GM23338 (cell line): ENCODE measurements at regions not wholly inside any gene's neighbourhood (a gene's known extent, or its start where the extent isn't known, plus 50 kb on each side); places are given as distances from the start of the nearest gene placed in this dataset.

ENCODE experiments used
- ATAC-seq: fragments of 200-7000 bp; cut with Tn5 transposase; 3 replicates; pipeline ENCODE4 v1.9.1; 2020
- DNase-seq: peaks from one replicate; pipeline ENCODE4 v3.0.0-alpha.2; 2015; ENCODE audit warnings: low spot score
- H2AFZ ChIP-seq: fragments of 200-600 bp; sonication (generic); 2 replicates; pipeline ENCODE4 v1.8.0; 2016; ENCODE audit warnings: antibody characterized with exemption, mild to moderate bottlenecking, moderate library complexity
- H3F3A ChIP-seq: fragments of 200-600 bp; sonication (generic); replicated peaks from 2 replicates; pipeline ENCODE4 v1.8.0; 2017; ENCODE audit warnings: antibody characterized with exemption, mixed run types, low read depth
- H3K27ac ChIP-seq: fragments of 200-600 bp; sonication (generic); 2 replicates; pipeline ENCODE4 v1.6.1; 2016; ENCODE audit warnings: low read depth
- H3K27me3 ChIP-seq: fragments of 200-600 bp; sonication (generic); 2 replicates; pipeline ENCODE4 v1.8.0; 2016; ENCODE audit warnings: mild to moderate bottlenecking, mixed run types, moderate library complexity; ENCODE audit not compliant: insufficient read depth
- H3K36me3 ChIP-seq: fragments of 200-600 bp; sonication (generic); 2 replicates; pipeline ENCODE4 v1.8.0; 2016; ENCODE audit warnings: mild to moderate bottlenecking; ENCODE audit not compliant: insufficient read depth
- H3K4me1 ChIP-seq: fragments of 200-600 bp; sonication (generic); 2 replicates; pipeline ENCODE4 v1.8.0; 2016; ENCODE audit warnings: mild to moderate bottlenecking, moderate library complexity; ENCODE audit not compliant: insufficient read depth
- H3K4me2 ChIP-seq: fragments of 200-600 bp; sonication (generic); 2 replicates; pipeline ENCODE4 v1.7.1; 2017; ENCODE audit warnings: mixed run types
- H3K4me3 ChIP-seq: fragments of 200-600 bp; sonication (generic); 2 replicates; pipeline ENCODE4 v1.6.1; 2016; ENCODE audit warnings: mixed run types
- H3K79me2 ChIP-seq: fragments of 200-600 bp; sonication (generic); replicated peaks from 2 replicates; pipeline ENCODE4 v1.8.0; 2017; ENCODE audit warnings: mild to moderate bottlenecking; ENCODE audit not compliant: insufficient read depth
- H3K9me2 ChIP-seq: fragments of 200-600 bp; sonication (generic); 2 replicates; pipeline ENCODE4 v1.8.0; 2017; ENCODE audit not compliant: insufficient read depth
- H4K20me1 ChIP-seq: fragments of 200-600 bp; sonication (generic); replicated peaks from 2 replicates; pipeline ENCODE4 v1.8.0; 2017; ENCODE audit warnings: mild to moderate bottlenecking; ENCODE audit not compliant: insufficient read depth
- H3K27ac Mint-ChIP-seq: 2 replicates; pipeline ENCODE4 v1.8.0; 2020; ENCODE audit warnings: inconsistent platforms, mild to moderate bottlenecking, moderate library complexity, mixed read lengths
- H3K27me3 Mint-ChIP-seq: 3 replicates; pipeline ENCODE4 v1.8.0; 2022; ENCODE audit warnings: low read depth, mild to moderate bottlenecking, moderate library complexity, mixed read lengths, inconsistent platforms; ENCODE audit not compliant: insufficient read depth, poor library complexity
- H3K36me3 Mint-ChIP-seq: 3 replicates; pipeline ENCODE4 v1.8.0; 2021; ENCODE audit warnings: low read depth, mild to moderate bottlenecking, inconsistent platforms, moderate library complexity, mixed read lengths
- H3K4me1 Mint-ChIP-seq: 3 replicates; pipeline ENCODE4 v1.8.0; 2020; ENCODE audit warnings: mild to moderate bottlenecking, inconsistent platforms, mixed read lengths
- H3K4me3 Mint-ChIP-seq: 3 replicates; pipeline ENCODE4 v1.8.0; 2021; ENCODE audit warnings: moderate library complexity, mild to moderate bottlenecking, inconsistent platforms, mixed read lengths
- H3K9me3 Mint-ChIP-seq: 3 replicates; pipeline ENCODE4 v1.8.0; 2020; ENCODE audit warnings: moderate library complexity, mild to moderate bottlenecking, inconsistent platforms, mixed read lengths
- CREB1 ChIP-seq: fragments of 250-450 bp; sonication (Bioruptor Pico); IDR thresholded peaks from 2 replicates; pipeline ENCODE4 v1.5.0; 2020; ENCODE audit warnings: low read depth, mild to moderate bottlenecking, moderate library complexity
- EZH2 ChIP-seq: fragments of 200-600 bp; sonication (generic); IDR thresholded peaks from one replicate; pipeline ENCODE4 v1.8.0; 2017; ENCODE audit warnings: antibody characterized with exemption, mild to moderate bottlenecking, low read depth; ENCODE audit not compliant: unreplicated experiment
- EZH2phosphoT487 ChIP-seq: fragments of 200-600 bp; sonication (generic); IDR thresholded peaks from one replicate; pipeline ENCODE4 v1.8.1; 2018; ENCODE audit warnings: antibody characterized with exemption; ENCODE audit not compliant: unreplicated experiment
- JUNB ChIP-seq: IDR thresholded peaks from one replicate; pipeline ENCODE4 v1.6.1; 2016; ENCODE audit warnings: antibody characterized with exemption; ENCODE audit not compliant: unreplicated experiment
- NANOG ChIP-seq: IDR thresholded peaks from 2 replicates; pipeline ENCODE4 v1.6.1; 2016; ENCODE audit warnings: antibody characterized with exemption, borderline replicate concordance
- POLR2AphosphoS5 ChIP-seq: IDR thresholded peaks from 2 replicates; pipeline ENCODE4 v1.6.1; 2016; ENCODE audit warnings: antibody characterized with exemption, low read depth
- STAT1 ChIP-seq: IDR thresholded peaks from one replicate; pipeline ENCODE4 v1.6.1; 2016; ENCODE audit warnings: antibody characterized with exemption; ENCODE audit not compliant: unreplicated experiment
- ZNF114 ChIP-seq: fragments of 250-450 bp; sonication (Bioruptor Pico); IDR thresholded peaks from 2 replicates; pipeline ENCODE4 v1.5.0; 2020; ENCODE audit warnings: mild to moderate bottlenecking, moderate library complexity
- ZNF331 ChIP-seq: fragments of 250-450 bp; sonication (Bioruptor Pico); IDR thresholded peaks from 2 replicates; pipeline ENCODE4 v1.5.0; 2020; ENCODE audit warnings: low read depth, mild to moderate bottlenecking, moderate library complexity
- TF ChIP-seq, protein P1 (sequence below): IDR thresholded peaks from 2 replicates; pipeline ENCODE4 v1.6.1; 2016; ENCODE audit warnings: antibody characterized with exemption
- TF ChIP-seq, protein P2 (sequence below): IDR thresholded peaks from one replicate; pipeline ENCODE4 v1.6.1; 2018; ENCODE audit warnings: antibody characterized with exemption; ENCODE audit not compliant: unreplicated experiment
- TF ChIP-seq, protein P3 (sequence below): fragments of 250-450 bp; sonication (Bioruptor Pico); IDR thresholded peaks from 2 replicates; pipeline ENCODE4 v1.5.0; 2020; ENCODE audit warnings: mild to moderate bottlenecking, moderate library complexity
- TF ChIP-seq, protein P4 (sequence below), 2 experiments: fragments of 200-600 bp in 1 of 2; sonication (generic) in 1 of 2; conservative IDR thresholded peaks; 2 replicates each; pipeline versions ENCODE4 v1.5.1 to v1.6.1; 2016 to 2017; ENCODE audit warnings: antibody characterized with exemption in 2 of 2, low read depth in 2 of 2, mild to moderate bottlenecking in 2 of 2, moderate library complexity in 1 of 2

DNA sequence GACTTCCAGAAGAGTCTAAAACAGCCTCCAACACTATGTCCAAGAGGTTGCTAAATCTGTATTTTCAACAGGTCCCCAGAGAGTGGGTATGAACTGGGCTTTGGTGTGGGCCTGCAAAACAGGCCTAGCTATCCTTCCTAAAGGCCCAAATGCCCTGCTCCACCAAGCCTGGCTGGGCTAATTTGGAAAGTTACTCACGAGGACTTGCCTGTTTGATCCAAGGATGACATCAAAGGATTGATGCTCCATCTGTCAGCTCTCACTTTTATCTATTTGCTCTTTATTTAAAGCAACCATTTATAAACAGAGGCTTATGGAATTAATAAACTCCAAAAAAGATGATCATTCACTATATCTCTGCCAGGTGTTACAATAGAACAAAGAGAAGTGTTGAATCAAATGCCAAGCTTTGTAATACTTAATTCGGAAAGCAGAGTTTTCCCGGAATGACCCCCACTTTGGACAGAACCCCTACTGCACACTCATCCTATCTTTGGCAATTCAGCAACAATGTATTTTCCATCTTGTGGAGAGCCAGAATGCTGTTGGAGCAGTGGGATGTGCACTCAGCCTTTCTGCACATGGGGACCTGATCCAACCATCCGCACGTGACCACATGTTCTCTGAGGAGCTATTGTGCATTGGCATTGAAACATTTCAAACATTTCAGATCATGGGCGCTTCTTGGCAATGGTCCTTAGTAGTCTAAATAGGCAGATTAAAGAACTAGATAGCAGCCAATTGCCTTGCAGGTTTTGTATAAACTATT lies 163.3 kb upstream of the THBS1 start:
- no peaks in the 10 kb centered on the region for H4K20me1 ChIP-seq
- no peak overlapping the region for H3K4me3 Mint-ChIP-seq
- no peak overlapping the region for H3K4me3 ChIP-seq
- peaks cover 16% of the 10 kb centered on the region; the same call in 2 of the 3 replicates for H3K9me3 Mint-ChIP-seq
- H3K27ac ChIP-seq: no peak overlapping the region
- H3K4me1 ChIP-seq: peaks cover 6% of the 10 kb centered on the region; the same call in 1 of the 2 replicates
- no peaks in the 10 kb centered on the region for H3F3A ChIP-seq
- no peaks in the 10 kb centered on the region for H3K27me3 ChIP-seq
- TF ChIP-seq, protein P1, sequence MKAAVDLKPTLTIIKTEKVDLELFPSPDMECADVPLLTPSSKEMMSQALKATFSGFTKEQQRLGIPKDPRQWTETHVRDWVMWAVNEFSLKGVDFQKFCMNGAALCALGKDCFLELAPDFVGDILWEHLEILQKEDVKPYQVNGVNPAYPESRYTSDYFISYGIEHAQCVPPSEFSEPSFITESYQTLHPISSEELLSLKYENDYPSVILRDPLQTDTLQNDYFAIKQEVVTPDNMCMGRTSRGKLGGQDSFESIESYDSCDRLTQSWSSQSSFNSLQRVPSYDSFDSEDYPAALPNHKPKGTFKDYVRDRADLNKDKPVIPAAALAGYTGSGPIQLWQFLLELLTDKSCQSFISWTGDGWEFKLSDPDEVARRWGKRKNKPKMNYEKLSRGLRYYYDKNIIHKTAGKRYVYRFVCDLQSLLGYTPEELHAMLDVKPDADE: no peak
- TF ChIP-seq CREB1: no peak
- no peak for TF ChIP-seq POLR2AphosphoS5
- TF ChIP-seq, protein P2, sequence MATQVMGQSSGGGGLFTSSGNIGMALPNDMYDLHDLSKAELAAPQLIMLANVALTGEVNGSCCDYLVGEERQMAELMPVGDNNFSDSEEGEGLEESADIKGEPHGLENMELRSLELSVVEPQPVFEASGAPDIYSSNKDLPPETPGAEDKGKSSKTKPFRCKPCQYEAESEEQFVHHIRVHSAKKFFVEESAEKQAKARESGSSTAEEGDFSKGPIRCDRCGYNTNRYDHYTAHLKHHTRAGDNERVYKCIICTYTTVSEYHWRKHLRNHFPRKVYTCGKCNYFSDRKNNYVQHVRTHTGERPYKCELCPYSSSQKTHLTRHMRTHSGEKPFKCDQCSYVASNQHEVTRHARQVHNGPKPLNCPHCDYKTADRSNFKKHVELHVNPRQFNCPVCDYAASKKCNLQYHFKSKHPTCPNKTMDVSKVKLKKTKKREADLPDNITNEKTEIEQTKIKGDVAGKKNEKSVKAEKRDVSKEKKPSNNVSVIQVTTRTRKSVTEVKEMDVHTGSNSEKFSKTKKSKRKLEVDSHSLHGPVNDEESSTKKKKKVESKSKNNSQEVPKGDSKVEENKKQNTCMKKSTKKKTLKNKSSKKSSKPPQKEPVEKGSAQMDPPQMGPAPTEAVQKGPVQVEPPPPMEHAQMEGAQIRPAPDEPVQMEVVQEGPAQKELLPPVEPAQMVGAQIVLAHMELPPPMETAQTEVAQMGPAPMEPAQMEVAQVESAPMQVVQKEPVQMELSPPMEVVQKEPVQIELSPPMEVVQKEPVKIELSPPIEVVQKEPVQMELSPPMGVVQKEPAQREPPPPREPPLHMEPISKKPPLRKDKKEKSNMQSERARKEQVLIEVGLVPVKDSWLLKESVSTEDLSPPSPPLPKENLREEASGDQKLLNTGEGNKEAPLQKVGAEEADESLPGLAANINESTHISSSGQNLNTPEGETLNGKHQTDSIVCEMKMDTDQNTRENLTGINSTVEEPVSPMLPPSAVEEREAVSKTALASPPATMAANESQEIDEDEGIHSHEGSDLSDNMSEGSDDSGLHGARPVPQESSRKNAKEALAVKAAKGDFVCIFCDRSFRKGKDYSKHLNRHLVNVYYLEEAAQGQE: no peak
- no peak for TF ChIP-seq JUNB
- TF ChIP-seq, protein P3, sequence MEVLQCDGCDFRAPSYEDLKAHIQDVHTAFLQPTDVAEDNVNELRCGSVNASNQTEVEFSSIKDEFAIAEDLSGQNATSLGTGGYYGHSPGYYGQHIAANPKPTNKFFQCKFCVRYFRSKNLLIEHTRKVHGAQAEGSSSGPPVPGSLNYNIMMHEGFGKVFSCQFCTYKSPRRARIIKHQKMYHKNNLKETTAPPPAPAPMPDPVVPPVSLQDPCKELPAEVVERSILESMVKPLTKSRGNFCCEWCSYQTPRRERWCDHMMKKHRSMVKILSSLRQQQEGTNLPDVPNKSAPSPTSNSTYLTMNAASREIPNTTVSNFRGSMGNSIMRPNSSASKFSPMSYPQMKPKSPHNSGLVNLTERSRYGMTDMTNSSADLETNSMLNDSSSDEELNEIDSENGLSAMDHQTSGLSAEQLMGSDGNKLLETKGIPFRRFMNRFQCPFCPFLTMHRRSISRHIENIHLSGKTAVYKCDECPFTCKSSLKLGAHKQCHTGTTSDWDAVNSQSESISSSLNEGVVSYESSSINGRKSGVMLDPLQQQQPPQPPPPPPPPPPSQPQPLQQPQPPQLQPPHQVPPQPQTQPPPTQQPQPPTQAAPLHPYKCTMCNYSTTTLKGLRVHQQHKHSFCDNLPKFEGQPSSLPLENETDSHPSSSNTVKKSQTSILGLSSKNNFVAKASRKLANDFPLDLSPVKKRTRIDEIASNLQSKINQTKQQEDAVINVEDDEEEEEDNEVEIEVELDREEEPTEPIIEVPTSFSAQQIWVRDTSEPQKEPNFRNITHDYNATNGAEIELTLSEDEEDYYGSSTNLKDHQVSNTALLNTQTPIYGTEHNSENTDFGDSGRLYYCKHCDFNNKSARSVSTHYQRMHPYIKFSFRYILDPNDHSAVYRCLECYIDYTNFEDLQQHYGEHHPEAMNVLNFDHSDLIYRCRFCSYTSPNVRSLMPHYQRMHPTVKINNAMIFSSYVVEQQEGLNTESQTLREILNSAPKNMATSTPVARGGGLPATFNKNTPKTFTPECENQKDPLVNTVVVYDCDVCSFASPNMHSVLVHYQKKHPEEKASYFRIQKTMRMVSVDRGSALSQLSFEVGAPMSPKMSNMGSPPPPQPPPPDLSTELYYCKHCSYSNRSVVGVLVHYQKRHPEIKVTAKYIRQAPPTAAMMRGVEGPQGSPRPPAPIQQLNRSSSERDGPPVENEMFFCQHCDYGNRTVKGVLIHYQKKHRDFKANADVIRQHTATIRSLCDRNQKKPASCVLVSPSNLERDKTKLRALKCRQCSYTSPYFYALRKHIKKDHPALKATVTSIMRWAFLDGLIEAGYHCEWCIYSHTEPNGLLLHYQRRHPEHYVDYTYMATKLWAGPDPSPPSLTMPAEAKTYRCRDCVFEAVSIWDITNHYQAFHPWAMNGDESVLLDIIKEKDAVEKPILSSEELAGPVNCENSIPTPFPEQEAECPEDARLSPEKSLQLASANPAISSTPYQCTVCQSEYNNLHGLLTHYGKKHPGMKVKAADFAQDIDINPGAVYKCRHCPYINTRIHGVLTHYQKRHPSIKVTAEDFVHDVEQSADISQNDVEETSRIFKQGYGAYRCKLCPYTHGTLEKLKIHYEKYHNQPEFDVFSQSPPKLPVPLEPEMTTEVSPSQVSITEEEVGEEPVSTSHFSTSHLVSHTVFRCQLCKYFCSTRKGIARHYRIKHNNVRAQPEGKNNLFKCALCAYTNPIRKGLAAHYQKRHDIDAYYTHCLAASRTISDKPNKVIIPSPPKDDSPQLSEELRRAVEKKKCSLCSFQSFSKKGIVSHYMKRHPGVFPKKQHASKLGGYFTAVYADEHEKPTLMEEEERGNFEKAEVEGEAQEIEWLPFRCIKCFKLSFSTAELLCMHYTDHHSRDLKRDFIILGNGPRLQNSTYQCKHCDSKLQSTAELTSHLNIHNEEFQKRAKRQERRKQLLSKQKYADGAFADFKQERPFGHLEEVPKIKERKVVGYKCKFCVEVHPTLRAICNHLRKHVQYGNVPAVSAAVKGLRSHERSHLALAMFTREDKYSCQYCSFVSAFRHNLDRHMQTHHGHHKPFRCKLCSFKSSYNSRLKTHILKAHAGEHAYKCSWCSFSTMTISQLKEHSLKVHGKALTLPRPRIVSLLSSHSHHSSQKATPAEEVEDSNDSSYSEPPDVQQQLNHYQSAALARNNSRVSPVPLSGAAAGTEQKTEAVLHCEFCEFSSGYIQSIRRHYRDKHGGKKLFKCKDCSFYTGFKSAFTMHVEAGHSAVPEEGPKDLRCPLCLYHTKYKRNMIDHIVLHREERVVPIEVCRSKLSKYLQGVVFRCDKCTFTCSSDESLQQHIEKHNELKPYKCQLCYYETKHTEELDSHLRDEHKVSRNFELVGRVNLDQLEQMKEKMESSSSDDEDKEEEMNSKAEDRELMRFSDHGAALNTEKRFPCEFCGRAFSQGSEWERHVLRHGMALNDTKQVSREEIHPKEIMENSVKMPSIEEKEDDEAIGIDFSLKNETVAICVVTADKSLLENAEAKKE (CRISPR knock-in tag): no peak
- no peak for TF ChIP-seq EZH2phosphoT487
- no peak for TF ChIP-seq STAT1
- TF ChIP-seq, protein P4, sequence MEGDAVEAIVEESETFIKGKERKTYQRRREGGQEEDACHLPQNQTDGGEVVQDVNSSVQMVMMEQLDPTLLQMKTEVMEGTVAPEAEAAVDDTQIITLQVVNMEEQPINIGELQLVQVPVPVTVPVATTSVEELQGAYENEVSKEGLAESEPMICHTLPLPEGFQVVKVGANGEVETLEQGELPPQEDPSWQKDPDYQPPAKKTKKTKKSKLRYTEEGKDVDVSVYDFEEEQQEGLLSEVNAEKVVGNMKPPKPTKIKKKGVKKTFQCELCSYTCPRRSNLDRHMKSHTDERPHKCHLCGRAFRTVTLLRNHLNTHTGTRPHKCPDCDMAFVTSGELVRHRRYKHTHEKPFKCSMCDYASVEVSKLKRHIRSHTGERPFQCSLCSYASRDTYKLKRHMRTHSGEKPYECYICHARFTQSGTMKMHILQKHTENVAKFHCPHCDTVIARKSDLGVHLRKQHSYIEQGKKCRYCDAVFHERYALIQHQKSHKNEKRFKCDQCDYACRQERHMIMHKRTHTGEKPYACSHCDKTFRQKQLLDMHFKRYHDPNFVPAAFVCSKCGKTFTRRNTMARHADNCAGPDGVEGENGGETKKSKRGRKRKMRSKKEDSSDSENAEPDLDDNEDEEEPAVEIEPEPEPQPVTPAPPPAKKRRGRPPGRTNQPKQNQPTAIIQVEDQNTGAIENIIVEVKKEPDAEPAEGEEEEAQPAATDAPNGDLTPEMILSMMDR (conservative IDR thresholded peaks at IDR 0.05; ENCODE audit: low read depth in 2 of 2): no peak
- TF ChIP-seq ZNF331 (CRISPR knock-in tag): no peak
- TF ChIP-seq NANOG: no peak
- no peak for TF ChIP-seq ZNF114 (CRISPR knock-in tag)
- no peak for TF ChIP-seq EZH2
- DNase-seq (no peak), ATAC-seq (no peak)
- peaks cover 6% of the 10 kb centered on the region for H3K27me3 Mint-ChIP-seq
- H3K36me3 ChIP-seq: no peaks in the 10 kb centered on the region
- H3K27ac Mint-ChIP-seq: no peak overlapping the region
- H2AFZ ChIP-seq: no peak overlapping the region
- H3K4me1 Mint-ChIP-seq: peaks cover 8% of the 10 kb centered on the region
- H3K4me2 ChIP-seq: no peak overlapping the region
- no peaks in the 10 kb centered on the region for H3K79me2 ChIP-seq
- 0 out of 2 replicates have a peak, but pooled peaks cover 4% of the 10 kb centered on the region for H3K9me2 ChIP-seq
- H3K36me3 Mint-ChIP-seq: peaks cover 10% of the 10 kb centered on the region
